ENCODE measurements at regions not wholly inside any gene's neighbourhood (a gene's known extent, or its start where the extent isn't known, plus 50 kb on each side); places are given as distances from the start of the nearest gene placed in this dataset.

DNA sequence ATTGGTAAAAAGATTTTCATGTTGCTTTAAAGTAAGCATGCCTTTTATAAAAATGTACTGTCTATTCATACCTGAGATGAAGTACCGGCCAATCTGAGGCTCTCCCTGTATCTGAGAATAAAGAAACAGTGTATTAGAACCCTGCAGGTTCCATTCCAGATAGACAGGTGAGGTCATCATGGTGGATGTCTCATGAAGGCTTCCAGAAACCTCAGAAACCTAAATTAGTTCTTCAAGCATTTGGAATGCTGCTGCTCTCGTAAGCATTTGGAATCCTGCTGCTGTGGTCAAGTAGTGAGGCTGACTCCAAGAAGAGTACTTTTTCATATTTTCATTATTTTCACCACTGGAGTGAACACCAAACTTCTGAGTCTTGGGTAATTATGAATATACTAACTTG, 642.3 kb downstream of the MAFB start (continued):
- TF ChIP-seq JUNB (IDR thresholded peaks at IDR 0.05; ENCODE audit: unreplicated experiment): no peak
- TF ChIP-seq CREB1 (CRISPR knock-in tag; IDR thresholded peaks at IDR 0.05; ENCODE audit: low read depth): no peak
- no peak for TF ChIP-seq ZNF331 (CRISPR knock-in tag; IDR thresholded peaks at IDR 0.05; ENCODE audit: low read depth)
- no peak for TF ChIP-seq NANOG (IDR thresholded peaks at IDR 0.05; ENCODE audit: borderline replicate concordance)

DNA sequence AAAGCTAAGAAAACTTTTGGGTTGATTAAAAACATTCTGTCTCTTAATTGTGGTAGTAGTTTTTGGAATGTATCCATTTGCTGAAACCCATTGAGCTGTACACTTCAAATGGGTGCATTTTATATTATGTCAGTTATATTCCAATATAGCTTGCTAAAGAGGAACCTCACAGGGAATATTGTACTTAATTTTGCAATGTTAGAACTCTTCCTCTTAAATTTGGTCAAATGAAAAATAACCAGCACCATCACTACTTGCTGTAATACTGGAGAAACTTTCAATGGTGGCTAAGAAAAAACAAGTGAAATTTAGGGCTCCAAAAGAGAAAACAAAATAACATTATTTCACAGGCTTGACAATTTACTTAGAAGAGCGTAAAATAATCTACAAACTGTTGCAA, 651.5 kb downstream of the MAFB start:
- H3K79me2 ChIP-seq (replicated peaks; ENCODE audit: insufficient read depth): no peaks in the 10 kb centered on the region
- no peaks in the 10 kb centered on the region for H3K27me3 ChIP-seq (ENCODE audit: insufficient read depth)
- ATAC-seq (no peak), DNase-seq (ENCODE audit: low spot score) (no peak)
- no peaks in the 10 kb centered on the region for H3F3A ChIP-seq (replicated peaks; ENCODE audit: low read depth)
- H3K4me1 ChIP-seq (ENCODE audit: insufficient read depth): no peaks in the 10 kb centered on the region
- Mint-ChIP-seq H3K36me3 (ENCODE audit: low read depth) (peaks cover 2% of the 10 kb centered on the region; the same call in 1 of the 3 replicates), H3K4me1 (0 out of 3 replicates have a peak, but pooled peaks cover 4% of the 10 kb centered on the region), H3K27me3 (ENCODE audit: insufficient read depth, low read depth, poor library complexity) (peaks cover 3% of the 10 kb centered on the region), H3K4me3 (no peak overlapping the region), H3K9me3 (no peaks in the 10 kb centered on the region), H3K27ac (no peak overlapping the region)
- H3K4me2 ChIP-seq: no peak overlapping the region
- H3K4me3 ChIP-seq: no peak overlapping the region
- H4K20me1 ChIP-seq (replicated peaks; ENCODE audit: insufficient read depth): no peaks in the 10 kb centered on the region
- TF ChIP-seq JUNB (IDR thresholded peaks at IDR 0.05; ENCODE audit: unreplicated experiment) (no peak), ZNF114 (CRISPR knock-in tag; IDR thresholded peaks at IDR 0.05) (no peak), CREB1 (CRISPR knock-in tag; IDR thresholded peaks at IDR 0.05; ENCODE audit: low read depth) (no peak), POLR2AphosphoS5 (IDR thresholded peaks at IDR 0.05; ENCODE audit: low read depth) (no peak)
- TF ChIP-seq, protein P1, sequence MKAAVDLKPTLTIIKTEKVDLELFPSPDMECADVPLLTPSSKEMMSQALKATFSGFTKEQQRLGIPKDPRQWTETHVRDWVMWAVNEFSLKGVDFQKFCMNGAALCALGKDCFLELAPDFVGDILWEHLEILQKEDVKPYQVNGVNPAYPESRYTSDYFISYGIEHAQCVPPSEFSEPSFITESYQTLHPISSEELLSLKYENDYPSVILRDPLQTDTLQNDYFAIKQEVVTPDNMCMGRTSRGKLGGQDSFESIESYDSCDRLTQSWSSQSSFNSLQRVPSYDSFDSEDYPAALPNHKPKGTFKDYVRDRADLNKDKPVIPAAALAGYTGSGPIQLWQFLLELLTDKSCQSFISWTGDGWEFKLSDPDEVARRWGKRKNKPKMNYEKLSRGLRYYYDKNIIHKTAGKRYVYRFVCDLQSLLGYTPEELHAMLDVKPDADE (IDR thresholded peaks at IDR 0.05): no peak
- TF ChIP-seq, protein P2, sequence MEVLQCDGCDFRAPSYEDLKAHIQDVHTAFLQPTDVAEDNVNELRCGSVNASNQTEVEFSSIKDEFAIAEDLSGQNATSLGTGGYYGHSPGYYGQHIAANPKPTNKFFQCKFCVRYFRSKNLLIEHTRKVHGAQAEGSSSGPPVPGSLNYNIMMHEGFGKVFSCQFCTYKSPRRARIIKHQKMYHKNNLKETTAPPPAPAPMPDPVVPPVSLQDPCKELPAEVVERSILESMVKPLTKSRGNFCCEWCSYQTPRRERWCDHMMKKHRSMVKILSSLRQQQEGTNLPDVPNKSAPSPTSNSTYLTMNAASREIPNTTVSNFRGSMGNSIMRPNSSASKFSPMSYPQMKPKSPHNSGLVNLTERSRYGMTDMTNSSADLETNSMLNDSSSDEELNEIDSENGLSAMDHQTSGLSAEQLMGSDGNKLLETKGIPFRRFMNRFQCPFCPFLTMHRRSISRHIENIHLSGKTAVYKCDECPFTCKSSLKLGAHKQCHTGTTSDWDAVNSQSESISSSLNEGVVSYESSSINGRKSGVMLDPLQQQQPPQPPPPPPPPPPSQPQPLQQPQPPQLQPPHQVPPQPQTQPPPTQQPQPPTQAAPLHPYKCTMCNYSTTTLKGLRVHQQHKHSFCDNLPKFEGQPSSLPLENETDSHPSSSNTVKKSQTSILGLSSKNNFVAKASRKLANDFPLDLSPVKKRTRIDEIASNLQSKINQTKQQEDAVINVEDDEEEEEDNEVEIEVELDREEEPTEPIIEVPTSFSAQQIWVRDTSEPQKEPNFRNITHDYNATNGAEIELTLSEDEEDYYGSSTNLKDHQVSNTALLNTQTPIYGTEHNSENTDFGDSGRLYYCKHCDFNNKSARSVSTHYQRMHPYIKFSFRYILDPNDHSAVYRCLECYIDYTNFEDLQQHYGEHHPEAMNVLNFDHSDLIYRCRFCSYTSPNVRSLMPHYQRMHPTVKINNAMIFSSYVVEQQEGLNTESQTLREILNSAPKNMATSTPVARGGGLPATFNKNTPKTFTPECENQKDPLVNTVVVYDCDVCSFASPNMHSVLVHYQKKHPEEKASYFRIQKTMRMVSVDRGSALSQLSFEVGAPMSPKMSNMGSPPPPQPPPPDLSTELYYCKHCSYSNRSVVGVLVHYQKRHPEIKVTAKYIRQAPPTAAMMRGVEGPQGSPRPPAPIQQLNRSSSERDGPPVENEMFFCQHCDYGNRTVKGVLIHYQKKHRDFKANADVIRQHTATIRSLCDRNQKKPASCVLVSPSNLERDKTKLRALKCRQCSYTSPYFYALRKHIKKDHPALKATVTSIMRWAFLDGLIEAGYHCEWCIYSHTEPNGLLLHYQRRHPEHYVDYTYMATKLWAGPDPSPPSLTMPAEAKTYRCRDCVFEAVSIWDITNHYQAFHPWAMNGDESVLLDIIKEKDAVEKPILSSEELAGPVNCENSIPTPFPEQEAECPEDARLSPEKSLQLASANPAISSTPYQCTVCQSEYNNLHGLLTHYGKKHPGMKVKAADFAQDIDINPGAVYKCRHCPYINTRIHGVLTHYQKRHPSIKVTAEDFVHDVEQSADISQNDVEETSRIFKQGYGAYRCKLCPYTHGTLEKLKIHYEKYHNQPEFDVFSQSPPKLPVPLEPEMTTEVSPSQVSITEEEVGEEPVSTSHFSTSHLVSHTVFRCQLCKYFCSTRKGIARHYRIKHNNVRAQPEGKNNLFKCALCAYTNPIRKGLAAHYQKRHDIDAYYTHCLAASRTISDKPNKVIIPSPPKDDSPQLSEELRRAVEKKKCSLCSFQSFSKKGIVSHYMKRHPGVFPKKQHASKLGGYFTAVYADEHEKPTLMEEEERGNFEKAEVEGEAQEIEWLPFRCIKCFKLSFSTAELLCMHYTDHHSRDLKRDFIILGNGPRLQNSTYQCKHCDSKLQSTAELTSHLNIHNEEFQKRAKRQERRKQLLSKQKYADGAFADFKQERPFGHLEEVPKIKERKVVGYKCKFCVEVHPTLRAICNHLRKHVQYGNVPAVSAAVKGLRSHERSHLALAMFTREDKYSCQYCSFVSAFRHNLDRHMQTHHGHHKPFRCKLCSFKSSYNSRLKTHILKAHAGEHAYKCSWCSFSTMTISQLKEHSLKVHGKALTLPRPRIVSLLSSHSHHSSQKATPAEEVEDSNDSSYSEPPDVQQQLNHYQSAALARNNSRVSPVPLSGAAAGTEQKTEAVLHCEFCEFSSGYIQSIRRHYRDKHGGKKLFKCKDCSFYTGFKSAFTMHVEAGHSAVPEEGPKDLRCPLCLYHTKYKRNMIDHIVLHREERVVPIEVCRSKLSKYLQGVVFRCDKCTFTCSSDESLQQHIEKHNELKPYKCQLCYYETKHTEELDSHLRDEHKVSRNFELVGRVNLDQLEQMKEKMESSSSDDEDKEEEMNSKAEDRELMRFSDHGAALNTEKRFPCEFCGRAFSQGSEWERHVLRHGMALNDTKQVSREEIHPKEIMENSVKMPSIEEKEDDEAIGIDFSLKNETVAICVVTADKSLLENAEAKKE (CRISPR knock-in tag; IDR thresholded peaks at IDR 0.05): no peak
- TF ChIP-seq, protein P3, sequence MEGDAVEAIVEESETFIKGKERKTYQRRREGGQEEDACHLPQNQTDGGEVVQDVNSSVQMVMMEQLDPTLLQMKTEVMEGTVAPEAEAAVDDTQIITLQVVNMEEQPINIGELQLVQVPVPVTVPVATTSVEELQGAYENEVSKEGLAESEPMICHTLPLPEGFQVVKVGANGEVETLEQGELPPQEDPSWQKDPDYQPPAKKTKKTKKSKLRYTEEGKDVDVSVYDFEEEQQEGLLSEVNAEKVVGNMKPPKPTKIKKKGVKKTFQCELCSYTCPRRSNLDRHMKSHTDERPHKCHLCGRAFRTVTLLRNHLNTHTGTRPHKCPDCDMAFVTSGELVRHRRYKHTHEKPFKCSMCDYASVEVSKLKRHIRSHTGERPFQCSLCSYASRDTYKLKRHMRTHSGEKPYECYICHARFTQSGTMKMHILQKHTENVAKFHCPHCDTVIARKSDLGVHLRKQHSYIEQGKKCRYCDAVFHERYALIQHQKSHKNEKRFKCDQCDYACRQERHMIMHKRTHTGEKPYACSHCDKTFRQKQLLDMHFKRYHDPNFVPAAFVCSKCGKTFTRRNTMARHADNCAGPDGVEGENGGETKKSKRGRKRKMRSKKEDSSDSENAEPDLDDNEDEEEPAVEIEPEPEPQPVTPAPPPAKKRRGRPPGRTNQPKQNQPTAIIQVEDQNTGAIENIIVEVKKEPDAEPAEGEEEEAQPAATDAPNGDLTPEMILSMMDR (conservative IDR thresholded peaks at IDR 0.05; ENCODE audit: low read depth in 2 of 2): no peak
- H3K9me2 ChIP-seq (ENCODE audit: insufficient read depth): no peaks in the 10 kb centered on the region
- no peaks in the 10 kb centered on the region for H3K36me3 ChIP-seq (ENCODE audit: insufficient read depth)
- no peak overlapping the region for H2AFZ ChIP-seq
- H3K27ac ChIP-seq (ENCODE audit: low read depth): no peak overlapping the region
